Neural crest cell (in vitro differentiated cells): ENCODE measurements at regions not wholly inside any gene's neighbourhood (a gene's known extent, or its start where the extent isn't known, plus 50 kb on each side); places are given as distances from the start of the nearest gene placed in this dataset.

ENCODE experiments used
- DNase-seq: peaks from one replicate; pipeline ENCODE4 v3.0.0; 2021; ENCODE audit warnings: low read depth, mixed read lengths, low spot score
- H3K27ac Mint-ChIP-seq: one replicate; pipeline ENCODE4 v1.8.0; 2021; ENCODE audit warnings: mild to moderate bottlenecking, mixed read lengths; ENCODE audit not compliant: unreplicated experiment
- H3K27me3 Mint-ChIP-seq: 2 replicates; pipeline ENCODE4 v1.8.0; 2021; ENCODE audit warnings: low read depth, mild to moderate bottlenecking, mixed read lengths
- H3K36me3 Mint-ChIP-seq: 2 replicates; pipeline ENCODE4 v1.8.0; 2021; ENCODE audit warnings: low read depth, mild to moderate bottlenecking, mixed read lengths
- H3K4me1 Mint-ChIP-seq: 2 replicates; pipeline ENCODE4 v1.8.0; 2021; ENCODE audit warnings: mixed read lengths
- H3K4me3 Mint-ChIP-seq: one replicate; pipeline ENCODE4 v1.8.0; 2021; ENCODE audit warnings: mild to moderate bottlenecking, mixed read lengths
- H3K9me3 Mint-ChIP-seq: 2 replicates; pipeline ENCODE4 v1.8.0; 2021; ENCODE audit warnings: mixed read lengths
- TF ChIP-seq, protein P1 (sequence below): fragments of 200-600 bp; sonication (generic); conservative IDR thresholded peaks from 2 replicates; pipeline ENCODE4 v1.5.0; 2021; ENCODE audit warnings: antibody characterized with exemption, mild to moderate bottlenecking

DNA sequence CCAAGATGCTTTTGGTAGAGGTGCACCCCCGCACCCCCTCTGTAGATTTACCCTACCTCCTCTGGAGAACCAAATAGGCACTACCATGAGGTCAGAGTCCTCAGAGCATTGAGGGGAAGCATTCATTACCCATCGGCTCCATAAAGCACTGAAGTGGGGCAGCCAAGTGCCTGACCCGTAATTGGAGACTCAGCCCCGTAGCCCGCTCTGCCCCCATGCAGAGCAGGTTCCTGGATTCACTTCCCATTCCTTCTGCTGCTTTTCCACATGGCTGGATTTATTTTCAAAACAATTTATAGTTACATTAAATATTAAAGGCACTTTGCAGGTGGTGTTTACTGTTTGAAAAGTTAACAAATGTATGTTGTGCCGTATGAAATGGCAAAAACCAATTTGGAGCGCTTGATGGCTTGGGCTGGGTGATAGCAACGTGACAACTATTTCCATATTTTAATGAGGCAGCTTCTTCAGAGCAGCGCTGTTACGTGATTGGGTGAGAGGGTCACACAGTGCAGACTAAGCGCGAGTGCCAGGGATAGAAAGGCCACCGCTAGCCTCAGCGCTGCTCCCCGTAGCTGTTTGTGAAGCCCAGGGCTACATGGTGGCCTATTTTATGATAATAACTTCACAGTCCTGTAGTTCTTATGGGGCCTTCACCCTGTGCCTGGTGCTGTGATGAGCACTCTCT, 373.8 kb upstream of the PROK2 start:
- no peak for DNase-seq
- Mint-ChIP-seq H3K4me3 (no peak overlapping the region), H3K4me1 (peaks cover 30% of the 10 kb centered on the region), H3K27me3 (peaks cover 15% of the 10 kb centered on the region), H3K27ac (no peak overlapping the region), H3K9me3 (no peaks in the 10 kb centered on the region), H3K36me3 (no peaks in the 10 kb centered on the region)
- TF ChIP-seq, protein P1, sequence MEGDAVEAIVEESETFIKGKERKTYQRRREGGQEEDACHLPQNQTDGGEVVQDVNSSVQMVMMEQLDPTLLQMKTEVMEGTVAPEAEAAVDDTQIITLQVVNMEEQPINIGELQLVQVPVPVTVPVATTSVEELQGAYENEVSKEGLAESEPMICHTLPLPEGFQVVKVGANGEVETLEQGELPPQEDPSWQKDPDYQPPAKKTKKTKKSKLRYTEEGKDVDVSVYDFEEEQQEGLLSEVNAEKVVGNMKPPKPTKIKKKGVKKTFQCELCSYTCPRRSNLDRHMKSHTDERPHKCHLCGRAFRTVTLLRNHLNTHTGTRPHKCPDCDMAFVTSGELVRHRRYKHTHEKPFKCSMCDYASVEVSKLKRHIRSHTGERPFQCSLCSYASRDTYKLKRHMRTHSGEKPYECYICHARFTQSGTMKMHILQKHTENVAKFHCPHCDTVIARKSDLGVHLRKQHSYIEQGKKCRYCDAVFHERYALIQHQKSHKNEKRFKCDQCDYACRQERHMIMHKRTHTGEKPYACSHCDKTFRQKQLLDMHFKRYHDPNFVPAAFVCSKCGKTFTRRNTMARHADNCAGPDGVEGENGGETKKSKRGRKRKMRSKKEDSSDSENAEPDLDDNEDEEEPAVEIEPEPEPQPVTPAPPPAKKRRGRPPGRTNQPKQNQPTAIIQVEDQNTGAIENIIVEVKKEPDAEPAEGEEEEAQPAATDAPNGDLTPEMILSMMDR = no peak

- Mint-ChIP-seq H3K9me3 (no peaks in the 10 kb centered on the region), H3K27ac (no peak overlapping the region), H3K4me3 (no peak overlapping the region), H3K27me3 (peaks cover 15% of the 10 kb centered on the region), H3K36me3 (no peaks in the 10 kb centered on the region), H3K4me1 (peaks cover 30% of the 10 kb centered on the region)
- TF ChIP-seq, protein P1 = no peak
- DNase-seq = no peak
Observed at GRCh38 chr3:72157748-72158638, 373.0 kb upstream of the PROK2 start.

GRCh38 chr3:72155391-72156064, 370.6 kb upstream of the PROK2 start:
- no peak for DNase-seq
- no peaks in the 10 kb centered on the region for H3K36me3 Mint-ChIP-seq
- peaks cover 16% of the 10 kb centered on the region for H3K4me1 Mint-ChIP-seq
- H3K9me3 Mint-ChIP-seq = no peaks in the 10 kb centered on the region
- H3K27me3 Mint-ChIP-seq = peaks cover 14% of the 10 kb centered on the region
- TF ChIP-seq, protein P1 = no peak
- H3K27ac Mint-ChIP-seq = peak overlapping the region; percentile 79
- no peak overlapping the region for H3K4me3 Mint-ChIP-seq

DNA sequence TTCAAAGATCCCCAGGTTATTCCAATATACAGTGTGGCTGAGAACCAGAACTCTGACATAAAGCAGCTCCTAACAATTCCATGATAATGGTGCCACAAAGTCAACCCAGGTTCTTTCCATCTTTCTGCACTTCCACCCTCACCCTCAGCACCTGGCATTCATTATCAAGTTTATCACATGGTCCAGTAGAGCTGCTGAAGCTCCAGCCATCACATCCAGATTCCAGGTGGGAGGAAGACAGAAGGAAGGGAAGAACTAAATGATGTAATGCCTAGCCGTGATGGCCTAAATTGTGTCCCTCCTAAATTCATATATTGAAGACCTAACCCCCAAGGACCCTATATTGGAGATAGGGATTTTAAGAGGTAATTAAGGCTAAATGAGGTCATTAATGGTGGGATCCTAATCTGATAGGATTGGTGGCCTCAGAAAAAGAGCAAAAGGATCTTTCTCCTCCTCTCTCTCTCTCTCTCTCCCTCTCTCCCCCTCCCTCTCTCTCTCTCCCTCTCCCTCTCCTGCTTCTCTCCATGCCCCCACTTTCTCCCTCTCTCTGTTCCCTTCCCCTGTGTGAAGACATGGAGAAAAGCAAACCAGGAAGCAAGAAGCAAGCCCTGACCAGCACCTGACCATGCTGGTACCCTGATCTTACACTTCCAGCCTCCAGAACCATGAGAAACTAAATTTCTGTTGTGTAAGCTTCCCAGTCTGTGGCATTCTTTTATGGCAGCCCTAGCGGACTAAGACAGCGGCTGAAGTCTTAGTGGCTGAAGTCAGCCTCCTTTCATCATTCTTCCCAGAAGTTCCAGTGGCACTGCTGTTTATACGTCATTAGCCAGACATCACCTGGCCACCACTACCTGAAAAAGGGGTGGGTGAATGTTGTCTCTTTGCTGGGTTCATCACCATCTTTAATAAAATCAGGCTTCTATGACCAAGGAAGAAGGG, 369.7 kb upstream of the PROK2 start:
- H3K27me3 Mint-ChIP-seq = peaks cover 14% of the 10 kb centered on the region
- H3K4me1 Mint-ChIP-seq = peaks cover 11% of the 10 kb centered on the region

More for the DNA sequence above, 369.7 kb upstream of the PROK2 start:
- no peaks in the 10 kb centered on the region for H3K36me3 Mint-ChIP-seq
- TF ChIP-seq, protein P1 = no peak
- no peak overlapping the region for H3K4me3 Mint-ChIP-seq
- no peak overlapping the region for H3K27ac Mint-ChIP-seq
- no peak for DNase-seq
- H3K9me3 Mint-ChIP-seq = no peaks in the 10 kb centered on the region
